Activated CD4-positive, CD25-positive, alpha-beta regulatory T cell treated with anti-CD3 and anti-CD28 coated beads, Interleukin-2, amount 50 U/mL, for 72 hours (primary cell): ENCODE measurements at regions not wholly inside any gene's neighbourhood (a gene's known extent, or its start where the extent isn't known, plus 50 kb on each side); places are given as distances from the start of the nearest gene placed in this dataset.

Source experiments
- DNase-seq: peaks from one replicate; pipeline ENCODE4 v3.0.0; 2021

- no peak for DNase-seq
Observed at GRCh38 chr16:55125818-55126385, 195.2 kb downstream of the IRX5 start.

- no peak for DNase-seq
Observed at GRCh38 chr16:55126456-55126855, 195.8 kb downstream of the IRX5 start.

DNA sequence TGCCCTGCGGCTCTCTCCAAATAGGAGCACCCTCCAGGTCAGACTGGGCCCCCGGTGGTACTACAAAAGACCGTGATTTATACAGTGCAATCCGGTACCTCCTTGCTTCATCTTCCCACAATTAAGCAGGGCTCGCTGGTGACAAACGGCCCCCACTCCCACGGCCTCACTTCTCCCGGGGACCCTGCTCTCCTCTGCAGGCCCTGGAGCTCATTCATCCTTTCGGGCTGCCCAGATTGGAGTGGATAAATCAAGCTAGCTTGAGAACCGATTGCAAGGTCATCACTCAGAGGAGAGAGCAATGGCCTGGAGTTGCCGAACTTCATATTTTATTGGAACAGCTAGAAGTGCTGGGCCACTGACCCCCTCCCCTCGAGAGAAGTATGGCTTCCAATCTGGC is 193.5 kb upstream of the IRX6 start:
- DNase-seq = no peak

- DNase-seq = no peak
Observed at GRCh38 chr16:55130911-55131310, 193.1 kb upstream of the IRX6 start.

DNA sequence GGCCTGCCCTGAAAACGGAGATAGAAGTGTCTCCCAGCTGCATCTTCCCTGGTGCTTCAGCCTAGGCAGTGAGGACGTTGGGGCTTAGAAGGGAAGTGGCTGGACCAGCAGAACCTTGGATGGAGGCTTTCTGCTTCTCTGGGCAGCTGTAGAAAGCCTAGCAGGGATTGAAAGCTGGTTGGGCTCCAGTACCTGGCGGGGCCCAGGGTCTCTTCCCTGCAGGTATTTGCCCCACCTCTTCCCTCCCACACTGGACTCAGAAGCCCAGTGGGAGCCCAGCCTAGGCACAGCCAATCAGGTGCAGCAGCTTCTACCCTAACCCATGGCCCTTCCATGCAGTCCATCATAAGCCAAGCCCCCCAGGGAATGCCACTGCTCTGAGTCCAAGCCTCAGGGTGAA is 190.3 kb upstream of the IRX6 start:
- DNase-seq = no peak

GRCh38 chr16:55136356-55137150 is 187.4 kb upstream of the IRX6 start:
- no peak for DNase-seq

- no peak for DNase-seq
Observed at GRCh38 chr16:55138298-55138697, 185.7 kb upstream of the IRX6 start.

DNA sequence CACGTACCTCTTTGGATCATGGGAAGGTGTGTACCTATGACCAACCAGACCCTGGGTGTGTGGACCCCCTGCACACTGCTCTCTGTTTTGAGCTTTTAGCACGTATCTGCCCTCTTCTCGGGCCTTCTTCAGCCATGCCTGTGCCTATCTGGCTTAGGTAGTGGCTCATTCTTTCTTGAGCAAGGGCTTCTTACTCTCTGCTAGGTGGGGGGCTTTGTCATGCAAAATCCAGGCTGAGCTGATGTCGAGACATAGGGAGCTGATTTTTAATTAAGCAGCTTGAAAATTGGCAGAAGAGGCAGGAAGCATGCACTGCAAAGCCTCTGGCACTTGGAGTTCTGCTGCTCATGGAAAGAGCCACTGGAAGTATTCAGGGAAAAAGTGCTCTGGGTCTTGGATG is 181.6 kb upstream of the IRX6 start:
- DNase-seq = no peak

GRCh38 chr16:55144651-55145050 is 179.4 kb upstream of the IRX6 start:
- DNase-seq = no peak

DNA sequence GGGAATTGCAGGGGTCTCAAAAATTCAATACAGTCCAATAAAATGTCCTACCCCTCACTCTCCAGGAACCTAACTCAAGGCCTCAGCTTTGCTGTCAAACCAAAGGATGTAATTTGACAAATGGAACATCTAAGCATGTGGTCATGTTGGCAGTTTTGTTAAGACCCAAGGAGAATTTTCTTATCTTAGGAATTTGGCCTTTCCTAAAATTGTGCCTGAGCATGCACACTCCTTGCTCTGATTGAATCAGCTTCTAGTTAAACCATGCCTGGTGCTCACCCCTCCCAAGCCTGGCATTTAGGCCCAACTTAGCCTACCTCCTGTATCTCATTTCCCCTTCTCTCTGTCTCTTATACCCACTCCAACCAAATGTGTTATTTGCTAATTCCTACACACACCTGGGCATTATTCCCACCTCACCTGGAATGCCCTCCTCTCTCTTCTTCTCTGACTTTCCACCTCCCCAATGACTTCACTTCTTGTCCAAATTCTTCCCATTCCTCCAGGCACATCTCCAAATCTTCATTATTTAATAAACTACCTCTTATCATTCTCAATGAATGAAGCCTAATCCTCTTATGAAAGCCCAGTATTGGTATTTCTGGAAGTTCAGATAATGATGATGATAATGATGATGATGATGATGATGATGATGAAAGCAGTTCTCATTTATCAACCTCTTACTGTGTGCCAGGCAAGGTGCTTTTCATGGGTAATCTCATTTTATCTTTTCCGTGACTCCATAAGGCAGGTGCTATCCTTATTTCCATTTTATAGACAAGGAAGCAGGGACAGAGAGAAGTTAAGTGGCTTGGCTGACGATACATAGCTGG is 178.0 kb upstream of the IRX6 start:
- no peak for DNase-seq

GRCh38 chr16:55146966-55147365 is 177.0 kb upstream of the IRX6 start:
- no peak for DNase-seq

DNA sequence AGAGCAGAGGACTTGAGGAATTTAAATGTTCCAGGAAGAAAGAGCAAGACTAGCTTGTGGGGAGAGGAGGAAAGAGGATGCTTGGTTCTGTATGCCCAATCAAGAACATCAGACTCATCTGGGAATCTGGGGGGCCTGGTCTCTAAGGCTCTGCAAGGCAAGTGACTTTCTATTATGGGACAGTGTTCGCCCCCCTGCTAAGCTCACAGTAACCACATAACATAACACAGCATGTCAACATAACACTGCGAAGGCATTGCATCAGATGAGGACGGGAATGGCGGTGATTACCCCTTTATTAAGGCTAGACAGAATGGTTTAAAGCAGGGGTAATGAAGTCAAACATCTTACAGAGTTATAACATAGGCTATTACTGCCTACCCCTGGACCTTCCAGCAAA is 176.6 kb upstream of the IRX6 start:
- DNase-seq = no peak

DNA sequence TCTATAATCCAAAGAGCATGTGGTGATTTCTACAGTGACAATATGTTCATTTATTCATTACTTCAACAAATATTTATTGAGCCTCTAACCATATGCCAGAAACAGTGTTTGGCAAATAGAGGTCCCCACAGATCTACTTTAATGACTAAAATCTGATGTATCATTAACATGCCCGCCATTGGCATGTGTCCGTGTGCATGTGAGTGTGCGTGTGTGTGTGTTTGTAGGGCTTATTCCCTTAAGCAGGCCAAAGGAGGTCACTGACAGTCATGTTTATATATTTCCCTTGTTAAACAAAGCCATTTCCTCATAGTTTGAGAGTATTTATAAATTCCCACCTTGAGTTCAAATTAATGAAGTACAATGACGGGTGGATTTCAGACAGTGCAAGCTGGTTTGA is 174.4 kb upstream of the IRX6 start:
- no peak for DNase-seq

DNA sequence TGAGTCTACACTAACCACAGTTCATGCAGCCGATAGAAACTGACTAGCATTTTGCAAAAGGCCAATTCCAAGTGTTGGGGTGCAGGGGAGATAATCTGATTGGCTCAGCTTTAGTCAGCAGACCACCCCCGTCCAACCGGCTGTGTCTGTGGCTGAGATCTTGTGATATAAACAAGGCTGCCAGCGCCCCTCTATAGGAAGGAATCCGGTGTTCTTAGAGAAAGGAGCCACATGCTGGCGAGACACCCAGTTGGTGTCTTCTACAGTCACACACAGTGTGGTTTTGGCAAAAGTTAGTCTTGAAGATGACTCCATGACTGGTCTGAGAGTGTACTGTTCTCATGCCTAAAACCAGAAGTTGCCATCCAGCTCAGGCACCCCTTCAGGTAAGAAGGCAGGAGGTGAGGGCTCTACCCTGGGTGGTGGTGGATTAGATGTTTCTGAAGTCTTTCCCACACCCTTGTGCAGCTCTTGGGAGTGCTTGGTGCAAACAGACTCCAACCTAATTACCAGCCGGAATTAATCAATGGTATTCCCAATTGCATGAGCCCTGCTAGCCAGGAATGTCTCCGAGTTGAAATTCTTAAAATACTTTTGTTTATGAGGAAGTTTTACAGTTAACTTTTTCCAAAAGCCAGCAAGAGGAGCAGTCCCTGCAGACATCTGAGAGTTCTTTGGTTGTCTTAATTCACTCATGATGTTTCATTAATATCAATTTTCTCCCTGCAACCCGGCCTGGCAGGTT is 172.3 kb upstream of the IRX6 start:
- no peak for DNase-seq

- no peak for DNase-seq
Observed at GRCh38 chr16:55152875-55153390, 171.1 kb upstream of the IRX6 start.

DNA sequence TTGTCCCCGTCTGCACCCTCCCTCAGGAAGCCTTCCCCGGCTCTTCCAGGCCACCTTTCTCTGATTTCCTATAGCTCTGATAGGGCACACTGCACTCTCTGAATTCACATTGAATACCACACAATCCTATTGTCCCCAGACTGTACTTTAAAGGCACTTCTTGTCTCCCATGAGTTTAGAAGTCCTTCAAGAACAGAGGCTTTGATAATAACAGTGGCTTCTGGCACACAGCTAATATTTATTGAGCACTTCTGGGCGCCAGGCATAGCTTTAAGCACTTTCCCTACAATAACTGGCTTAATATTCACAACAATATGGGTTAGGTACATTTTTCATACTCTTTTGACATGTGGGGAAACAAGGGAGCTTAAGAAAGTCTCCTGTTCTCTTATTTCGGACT is 169.7 kb upstream of the IRX6 start:
- DNase-seq = no peak

DNA sequence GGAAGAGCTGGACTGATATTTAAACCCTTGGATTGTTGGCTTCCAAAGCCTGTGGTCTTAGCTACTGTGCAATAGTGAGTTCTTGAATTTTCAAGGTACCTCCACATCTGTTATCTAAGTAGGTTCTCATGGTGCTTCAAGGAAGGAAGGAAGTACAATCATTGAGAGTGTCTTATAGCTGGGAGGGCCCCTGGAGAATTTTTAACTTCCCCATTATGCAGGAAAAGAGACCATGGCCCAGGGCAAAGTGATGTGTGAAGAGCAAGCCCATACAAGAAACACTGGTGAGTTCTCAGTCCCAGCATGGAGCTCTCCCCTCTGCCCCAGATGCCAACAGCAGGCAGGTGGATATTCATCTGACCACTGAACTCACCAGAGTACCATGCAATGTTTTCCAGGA is 169.0 kb upstream of the IRX6 start:
- DNase-seq = no peak

DNA sequence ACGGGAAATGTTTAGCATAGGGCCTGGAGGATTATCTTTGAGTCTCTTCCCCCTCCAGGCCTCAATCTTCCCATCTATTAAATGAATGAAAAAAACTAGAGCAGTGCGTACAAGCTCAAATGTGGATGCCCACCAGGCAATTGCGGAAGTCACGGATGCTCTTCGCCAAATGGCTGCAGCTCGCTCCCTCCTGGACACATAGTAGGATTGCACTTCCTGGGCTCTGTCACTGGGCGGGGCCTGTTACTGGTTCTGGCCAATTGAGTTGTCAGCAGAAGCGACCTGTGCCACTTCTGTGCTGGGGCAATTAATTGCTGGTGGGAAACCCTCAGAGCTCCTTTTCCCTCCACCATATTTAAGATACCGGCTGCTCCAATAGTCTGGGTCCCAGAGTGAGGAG is 168.2 kb upstream of the IRX6 start:
- no peak for DNase-seq

DNA sequence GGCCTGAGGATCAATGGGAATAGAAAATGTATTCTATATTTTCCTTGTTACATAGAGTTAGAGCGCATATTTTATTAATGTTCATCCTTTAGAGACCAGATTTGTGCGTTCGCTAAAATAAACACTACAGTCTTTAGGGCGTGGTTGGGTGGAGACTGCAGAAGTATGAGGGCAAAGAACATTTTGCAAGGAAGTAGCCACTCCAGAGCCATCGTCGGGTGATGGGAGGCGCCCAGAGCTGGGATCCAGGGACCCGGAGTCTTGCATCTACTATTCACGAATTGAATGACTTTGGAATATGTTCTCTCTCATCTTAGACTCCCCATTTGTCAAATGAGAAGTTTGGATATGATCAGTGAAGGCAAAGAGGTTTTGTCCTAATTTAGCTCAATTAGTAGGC is 154.2 kb upstream of the IRX6 start:
- no peak for DNase-seq

GRCh38 chr16:55171241-55171640 is 152.8 kb upstream of the IRX6 start:
- DNase-seq = no peak

DNA sequence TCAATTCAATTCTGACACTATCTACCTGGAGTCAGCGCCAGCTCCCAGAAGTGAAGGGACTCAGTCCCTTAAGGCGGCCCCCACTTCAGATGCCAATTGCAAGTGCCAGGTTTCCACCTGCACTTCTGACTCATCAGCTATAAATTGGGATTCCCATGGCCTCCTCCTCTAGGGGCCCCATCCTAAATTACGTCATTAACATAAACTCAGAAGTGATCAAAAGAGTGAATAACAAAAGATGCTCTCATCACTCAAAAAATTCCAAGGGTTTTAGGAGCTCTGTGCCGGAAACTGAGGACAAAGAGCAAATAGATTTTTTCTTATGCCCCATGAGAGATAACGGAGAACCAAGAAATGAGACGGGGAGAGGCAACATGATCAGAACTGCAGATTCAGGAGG is 148.6 kb upstream of the IRX6 start:
- DNase-seq = no peak

- no peak for DNase-seq
Observed at GRCh38 chr16:55176901-55177300, 147.1 kb upstream of the IRX6 start.

GRCh38 chr16:55179411-55179810 is 144.6 kb upstream of the IRX6 start:
- DNase-seq = no peak
